HepG2 (cell line): ENCODE measurements at regions not wholly inside any gene's neighbourhood (a gene's known extent, or its start where the extent isn't known, plus 50 kb on each side); places are given as distances from the start of the nearest gene placed in this dataset.

Experiments used
- KAT7 ChIP-seq: IDR thresholded peaks from 2 replicates; pipeline ENCODE4 v1.6.1; 2018; ENCODE audit warnings: borderline replicate concordance, missing compliant biosample characterization
- RAD21 ChIP-seq: fragments of 450-650 bp; formaldehyde crosslinking; IDR thresholded peaks from 2 replicates; pipeline ENCODE4 v1.5.0; 2020; ENCODE audit warnings: mild to moderate bottlenecking
- ZBTB40 ChIP-seq, 2 experiments: fragments of 450-650 bp in 1 of 2; sonication (generic) in 1 of 2; formaldehyde crosslinking in 1 of 2; IDR thresholded peaks; 2 replicates each; pipeline versions ENCODE4 v1.6.1 to v1.8.0; 2016 to 2022; ENCODE audit warnings: antibody characterized with exemption in 1 of 2, mild to moderate bottlenecking in 1 of 2, missing genetic modification reagents in 1 of 2

DNA sequence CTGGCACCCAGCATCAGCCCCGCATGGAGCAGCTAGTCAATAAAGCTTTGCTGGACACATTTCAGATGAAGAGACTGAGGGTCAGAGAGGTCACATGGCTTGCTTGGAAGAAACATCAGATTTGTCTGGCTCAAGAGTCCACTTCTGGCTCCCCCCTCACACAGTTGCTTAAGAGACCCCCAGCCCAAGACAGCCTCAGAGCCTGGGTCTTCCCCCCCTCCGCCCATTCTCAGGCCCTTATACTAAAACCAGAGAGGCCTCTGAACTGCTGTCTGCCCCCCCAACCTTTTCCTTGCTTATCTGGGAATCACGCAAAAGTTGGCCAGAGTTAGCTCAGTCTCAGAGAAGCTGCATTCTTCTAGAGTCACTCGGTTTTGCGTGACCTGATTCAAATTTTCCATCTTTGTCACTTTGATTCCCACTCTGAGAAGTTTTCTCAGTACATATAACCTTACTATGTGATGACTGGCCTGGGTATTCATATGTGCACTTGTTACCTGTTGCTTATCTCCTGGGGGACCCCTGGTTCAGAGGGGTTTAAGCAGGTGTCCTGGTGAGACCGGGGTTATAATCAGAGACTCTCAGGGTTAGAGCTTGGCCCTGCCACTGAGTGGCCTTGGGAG, 145.4 kb upstream of the IER5L start (continued):
- no peak for TF ChIP-seq ZBTB40 (IDR thresholded peaks at IDR 0.05)
- peak; percentile 70; the same call in 1 of the 2 replicates for TF ChIP-seq ZBTB40 (CRISPR knock-in tag; IDR thresholded peaks at IDR 0.05)
- TF ChIP-seq RAD21 (CRISPR knock-in tag) = no peak
- no peak for TF ChIP-seq KAT7
